ENCODE measurements at regions not wholly inside any gene's neighbourhood (a gene's known extent, or its start where the extent isn't known, plus 50 kb on each side); places are given as distances from the start of the nearest gene placed in this dataset.
"Not testable (repeated sequence)": the region's sequence is repeated elsewhere in the genome, so short reads cannot be mapped to it uniquely, and the experiment has no call there.

- H3K9me2 ChIP-seq (replicated peaks; ENCODE audit: low read length), result no peaks in the 10 kb centered on the region
- no peak overlapping the region for H2AFZ ChIP-seq (ENCODE audit: low read length)
- no peaks in the 10 kb centered on the region for H3K4me1 ChIP-seq (ENCODE audit: insufficient read depth, low read length)
- H3K27ac ChIP-seq (ENCODE audit: low read length), result no peak overlapping the region
- no peak overlapping the region for H3K4me3 ChIP-seq (ENCODE audit: low read length)
- CTCF ChIA-PET, result no interaction called here
- ATAC-seq (no peak), DNase-seq (no peak)
- H3F3A ChIP-seq (ENCODE audit: low read length, unreplicated experiment), result no peaks in the 10 kb centered on the region
- intact Hi-C loops (cut with micrococcal nuclease), result no loop called here
- no TSS peak for BruUV-seq (replicated peaks)
- POLR2A ChIA-PET (ENCODE audit: unreplicated experiment), result no interaction called here
- no peak for TF ChIP-seq EZH2phosphoT487 (IDR thresholded peaks at IDR 0.05; ENCODE audit: borderline replicate concordance, low read length)
- TF ChIP-seq EZH2 (IDR thresholded peaks at IDR 0.05; ENCODE audit: low read length, unreplicated experiment), result no peak
- TF ChIP-seq CTCF (conservative IDR thresholded peaks at IDR 0.05; ENCODE audit: low read depth, low read length), result no peak
- H3K79me2 ChIP-seq (ENCODE audit: low read length), result no peaks in the 10 kb centered on the region
- no peak overlapping the region for H3K4me2 ChIP-seq (ENCODE audit: low read length)
- no peaks in the 10 kb centered on the region for H3K27me3 ChIP-seq (ENCODE audit: low read length)
- H3K9me3 ChIP-seq (ENCODE audit: low read length), result no peaks in the 10 kb centered on the region
- no peaks in the 10 kb centered on the region for H3K36me3 ChIP-seq (ENCODE audit: low read depth, low read length)
- no peaks in the 10 kb centered on the region for H4K20me1 ChIP-seq (ENCODE audit: low read length)
- no peak overlapping the region for H3K9ac ChIP-seq (ENCODE audit: low read length)
These were observed 136.0 kb upstream of the WSB1 start for GRCh38 chr17:27157898-27158297.

GRCh38 chr17:27158382-27158781 lies 135.5 kb upstream of the WSB1 start:
- Histone ChIP-seq H3F3A (ENCODE audit: low read length, unreplicated experiment) (no peaks in the 10 kb centered on the region), H3K4me1 (ENCODE audit: insufficient read depth, low read length) (no peaks in the 10 kb centered on the region), H3K4me3 (ENCODE audit: low read length) (no peak overlapping the region), H3K27ac (ENCODE audit: low read length) (no peak overlapping the region), H3K9ac (ENCODE audit: low read length) (no peak overlapping the region), H3K9me2 (replicated peaks; ENCODE audit: low read length) (no peaks in the 10 kb centered on the region), H3K9me3 (ENCODE audit: low read length) (no peaks in the 10 kb centered on the region), H4K20me1 (ENCODE audit: low read length) (no peaks in the 10 kb centered on the region), H3K27me3 (ENCODE audit: low read length) (no peaks in the 10 kb centered on the region), H3K4me2 (ENCODE audit: low read length) (no peak overlapping the region), H3K36me3 (ENCODE audit: low read depth, low read length) (no peaks in the 10 kb centered on the region), H3K79me2 (ENCODE audit: low read length) (no peaks in the 10 kb centered on the region), H2AFZ (ENCODE audit: low read length) (no peak overlapping the region)
- ChIA-PET CTCF (no interaction called here), POLR2A (ENCODE audit: unreplicated experiment) (no interaction called here)
- intact Hi-C loops (cut with micrococcal nuclease), result no loop called here
- DNase-seq, result no peak
- BruUV-seq (replicated peaks), result no TSS peak
- no peak for ATAC-seq
- TF ChIP-seq EZH2phosphoT487 (IDR thresholded peaks at IDR 0.05; ENCODE audit: borderline replicate concordance, low read length) (no peak), CTCF (conservative IDR thresholded peaks at IDR 0.05; ENCODE audit: low read depth, low read length) (no peak), EZH2 (IDR thresholded peaks at IDR 0.05; ENCODE audit: low read length, unreplicated experiment) (no peak)

GRCh38 chr17:27180322-27180721 lies 113.6 kb upstream of the WSB1 start:
- ChIA-PET CTCF (no interaction called here), POLR2A (ENCODE audit: unreplicated experiment) (interaction anchor here (0.6 kb wide), 1 partner anchor 185 kb away, joined by 3 read pairs; no protein-coding TSS in a partner anchor)
- no peak overlapping the region for H3K9ac ChIP-seq (ENCODE audit: low read length)
- ATAC-seq, result no peak
- H2AFZ ChIP-seq (ENCODE audit: low read length), result no peak overlapping the region
- no peaks in the 10 kb centered on the region for H3K36me3 ChIP-seq (ENCODE audit: low read depth, low read length)
- H3K27me3 ChIP-seq (ENCODE audit: low read length), result no peaks in the 10 kb centered on the region
- BruUV-seq (replicated peaks), result no TSS peak
- no peaks in the 10 kb centered on the region for H3K79me2 ChIP-seq (ENCODE audit: low read length)
- no peaks in the 10 kb centered on the region for H3K4me1 ChIP-seq (ENCODE audit: insufficient read depth, low read length)
- intact Hi-C loops (cut with micrococcal nuclease), result no loop called here
- no peak overlapping the region for H3K4me3 ChIP-seq (ENCODE audit: low read length)
- no peak overlapping the region for H3K4me2 ChIP-seq (ENCODE audit: low read length)
- no peaks in the 10 kb centered on the region for H3K9me3 ChIP-seq (ENCODE audit: low read length)
- H3F3A ChIP-seq (ENCODE audit: low read length, unreplicated experiment), result no peaks in the 10 kb centered on the region
- H4K20me1 ChIP-seq (ENCODE audit: low read length), result no peaks in the 10 kb centered on the region
- TF ChIP-seq EZH2phosphoT487 (IDR thresholded peaks at IDR 0.05; ENCODE audit: borderline replicate concordance, low read length), result no peak
- no peak for TF ChIP-seq CTCF (conservative IDR thresholded peaks at IDR 0.05; ENCODE audit: low read depth, low read length)
- no peak for TF ChIP-seq EZH2 (IDR thresholded peaks at IDR 0.05; ENCODE audit: low read length, unreplicated experiment)
- H3K27ac ChIP-seq (ENCODE audit: low read length), result no peak overlapping the region
- no peak for DNase-seq
- H3K9me2 ChIP-seq (replicated peaks; ENCODE audit: low read length), result no peaks in the 10 kb centered on the region

- intact Hi-C loops (cut with micrococcal nuclease); H3K9ac ChIP-seq (ENCODE audit: low read length); H3K27me3 ChIP-seq (ENCODE audit: low read length); H3K4me3 ChIP-seq (ENCODE audit: low read length); H3K79me2 ChIP-seq (ENCODE audit: low read length); POLR2A ChIA-PET (ENCODE audit: unreplicated experiment); H3K9me2 ChIP-seq (replicated peaks; ENCODE audit: low read length); CTCF ChIA-PET; DNase-seq; H3F3A ChIP-seq (ENCODE audit: low read length, unreplicated experiment); H2AFZ ChIP-seq (ENCODE audit: low read length); BruUV-seq (replicated peaks); H3K36me3 ChIP-seq (ENCODE audit: low read depth, low read length); ATAC-seq; H3K27ac ChIP-seq (ENCODE audit: low read length); H3K9me3 ChIP-seq (ENCODE audit: low read length); H4K20me1 ChIP-seq (ENCODE audit: low read length); H3K4me1 ChIP-seq (ENCODE audit: insufficient read depth, low read length); H3K4me2 ChIP-seq (ENCODE audit: low read length): not testable (repeated sequence)
These were observed 112.5 kb upstream of the WSB1 start for GRCh38 chr17:27181379-27181925.
